Type B pancreatic cell (in vitro differentiated cells): ENCODE measurements at regions not wholly inside any gene's neighbourhood (a gene's known extent, or its start where the extent isn't known, plus 50 kb on each side); places are given as distances from the start of the nearest gene placed in this dataset.

Source experiments
- DNase-seq: peaks from one replicate; pipeline ENCODE4 v3.0.0; 2021; ENCODE audit warnings: mixed read lengths; ENCODE audit not compliant: unreplicated experiment; ENCODE audit errors: extremely low spot score
- H3K27ac Mint-ChIP-seq: 2 replicates; pipeline ENCODE4 v1.8.0; 2021; ENCODE audit warnings: mild to moderate bottlenecking, mixed read lengths
- H3K27me3 Mint-ChIP-seq: 2 replicates; pipeline ENCODE4 v1.8.0; 2021; ENCODE audit warnings: mixed read lengths
- H3K36me3 Mint-ChIP-seq: 2 replicates; pipeline ENCODE4 v1.8.0; 2021; ENCODE audit warnings: mixed read lengths
- H3K4me1 Mint-ChIP-seq: one replicate; pipeline ENCODE4 v1.8.0; 2021; ENCODE audit warnings: mixed read lengths; ENCODE audit not compliant: unreplicated experiment
- H3K4me3 Mint-ChIP-seq: 2 replicates; pipeline ENCODE4 v1.8.0; 2021; ENCODE audit warnings: mild to moderate bottlenecking, mixed read lengths
- H3K9me3 Mint-ChIP-seq: 2 replicates; pipeline ENCODE4 v1.8.0; 2021; ENCODE audit warnings: mixed read lengths
- CTCF ChIP-seq: fragments of 200-600 bp; sonication (generic); conservative IDR thresholded peaks from 2 replicates; pipeline ENCODE4 v1.5.0; 2021; ENCODE audit warnings: antibody characterized with exemption, mild to moderate bottlenecking

- Mint-ChIP-seq H3K9me3 (no peaks in the 10 kb centered on the region), H3K27me3 (no peaks in the 10 kb centered on the region), H3K36me3 (no peaks in the 10 kb centered on the region), H3K27ac (no peak overlapping the region), H3K4me3 (no peak overlapping the region), H3K4me1 (no peaks in the 10 kb centered on the region)
- DNase-seq = no peak
- TF ChIP-seq CTCF = no peak
Observed at GRCh38 chr2:161088658-161089350, 71.4 kb upstream of the TANK start.

DNA sequence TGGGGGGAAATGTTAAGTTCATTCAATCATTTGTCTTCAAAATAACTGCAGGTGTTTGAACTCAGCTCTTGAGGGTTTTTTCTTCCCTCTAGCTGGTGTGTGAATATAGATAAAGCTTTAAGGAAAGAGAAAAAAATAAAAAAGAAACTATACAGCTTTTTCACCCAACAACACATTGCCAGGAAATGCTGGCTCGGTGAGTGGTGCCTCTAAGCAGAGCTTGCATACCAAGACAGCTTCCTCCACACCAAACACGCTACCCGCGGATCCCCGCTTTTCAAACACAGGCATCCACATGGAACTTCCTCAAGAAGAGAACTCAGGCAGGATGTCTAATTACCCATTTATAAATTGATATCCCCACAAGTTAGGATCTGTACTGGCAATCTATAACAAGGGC, 69.8 kb upstream of the TANK start:
- Mint-ChIP-seq H3K9me3 (no peaks in the 10 kb centered on the region), H3K4me3 (no peak overlapping the region), H3K36me3 (no peaks in the 10 kb centered on the region), H3K4me1 (peaks cover 4% of the 10 kb centered on the region), H3K27me3 (no peaks in the 10 kb centered on the region), H3K27ac (no peak overlapping the region)
- TF ChIP-seq CTCF = no peak
- no peak for DNase-seq

DNA sequence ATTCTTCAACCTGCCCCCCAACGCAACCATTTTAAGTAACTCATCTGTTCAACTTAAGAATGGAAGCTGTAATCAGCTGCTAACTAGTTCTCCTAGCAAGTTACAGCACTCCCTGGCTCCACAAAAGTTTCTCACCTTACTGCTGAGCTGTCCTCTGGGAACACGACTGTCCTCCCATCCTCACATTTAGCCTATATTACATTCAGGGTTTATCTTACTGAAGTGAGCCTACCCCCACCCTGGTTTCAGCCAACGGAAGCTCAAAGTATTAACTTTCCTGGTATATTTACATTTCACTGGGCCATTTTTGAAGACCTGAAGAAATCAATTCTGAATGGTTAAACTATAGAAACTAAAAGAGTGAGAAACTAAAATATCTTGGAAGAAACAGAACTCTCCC, 64.9 kb upstream of the TANK start:
- H3K27me3 Mint-ChIP-seq = no peaks in the 10 kb centered on the region
- DNase-seq = no peak
- no peaks in the 10 kb centered on the region for H3K9me3 Mint-ChIP-seq
- H3K36me3 Mint-ChIP-seq = no peaks in the 10 kb centered on the region
- no peak for TF ChIP-seq CTCF
- H3K4me3 Mint-ChIP-seq = no peak overlapping the region
- no peak overlapping the region for H3K27ac Mint-ChIP-seq
- H3K4me1 Mint-ChIP-seq = peaks cover 17% of the 10 kb centered on the region

DNA sequence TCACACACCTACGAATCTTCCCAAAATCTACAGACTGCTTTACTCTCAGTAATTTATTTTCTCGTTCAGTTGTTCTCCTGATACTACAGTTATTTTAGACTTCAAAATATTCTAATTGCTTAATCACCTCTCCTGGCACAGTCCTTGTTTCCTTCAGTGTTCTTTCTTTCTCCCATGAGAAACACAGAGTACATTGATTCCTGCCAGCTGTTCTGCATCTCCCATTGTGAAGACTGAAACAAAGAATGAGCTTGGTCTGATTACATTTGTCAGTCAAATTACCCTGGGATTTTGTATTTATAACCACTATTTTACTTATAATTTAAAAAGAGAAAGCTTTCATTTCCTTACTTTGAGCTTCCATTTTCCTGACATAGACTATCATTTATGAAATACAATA, 63.9 kb upstream of the TANK start:
- H3K27ac Mint-ChIP-seq = no peak overlapping the region

DNA sequence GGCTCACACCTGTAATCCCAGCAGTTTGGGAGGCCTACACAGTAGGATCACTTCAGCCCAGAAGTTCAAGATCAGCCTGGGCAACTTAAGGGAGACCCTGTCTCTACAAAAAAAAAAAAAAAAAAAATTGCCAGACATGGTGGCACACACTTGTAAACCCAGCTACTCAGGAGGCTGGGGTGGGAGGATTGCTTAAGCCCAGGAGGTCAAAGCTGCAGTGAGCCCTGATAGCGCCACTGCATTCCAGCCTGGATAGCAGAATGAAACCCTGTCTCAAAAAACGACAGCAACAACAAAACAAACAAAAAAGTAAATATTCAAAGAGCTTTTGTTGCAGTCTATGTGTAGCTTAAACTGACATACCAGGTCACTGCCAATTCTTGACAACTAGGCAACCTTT, 63.1 kb upstream of the TANK start:
- Mint-ChIP-seq H3K27ac (no peak overlapping the region), H3K27me3 (no peaks in the 10 kb centered on the region), H3K4me3 (no peak overlapping the region), H3K36me3 (no peaks in the 10 kb centered on the region), H3K4me1 (peaks cover 23% of the 10 kb centered on the region), H3K9me3 (no peaks in the 10 kb centered on the region)
- DNase-seq = no peak
- TF ChIP-seq CTCF = no peak

More for the DNA sequence above, 63.9 kb upstream of the TANK start:
- no peak for DNase-seq
- Mint-ChIP-seq H3K9me3 (no peaks in the 10 kb centered on the region), H3K4me1 (peaks cover 20% of the 10 kb centered on the region), H3K36me3 (no peaks in the 10 kb centered on the region), H3K4me3 (no peak overlapping the region), H3K27me3 (no peaks in the 10 kb centered on the region)
- no peak for TF ChIP-seq CTCF
